ENCODE measurements at regions not wholly inside any gene's neighbourhood (a gene's known extent, or its start where the extent isn't known, plus 50 kb on each side); places are given as distances from the start of the nearest gene placed in this dataset.

DNA sequence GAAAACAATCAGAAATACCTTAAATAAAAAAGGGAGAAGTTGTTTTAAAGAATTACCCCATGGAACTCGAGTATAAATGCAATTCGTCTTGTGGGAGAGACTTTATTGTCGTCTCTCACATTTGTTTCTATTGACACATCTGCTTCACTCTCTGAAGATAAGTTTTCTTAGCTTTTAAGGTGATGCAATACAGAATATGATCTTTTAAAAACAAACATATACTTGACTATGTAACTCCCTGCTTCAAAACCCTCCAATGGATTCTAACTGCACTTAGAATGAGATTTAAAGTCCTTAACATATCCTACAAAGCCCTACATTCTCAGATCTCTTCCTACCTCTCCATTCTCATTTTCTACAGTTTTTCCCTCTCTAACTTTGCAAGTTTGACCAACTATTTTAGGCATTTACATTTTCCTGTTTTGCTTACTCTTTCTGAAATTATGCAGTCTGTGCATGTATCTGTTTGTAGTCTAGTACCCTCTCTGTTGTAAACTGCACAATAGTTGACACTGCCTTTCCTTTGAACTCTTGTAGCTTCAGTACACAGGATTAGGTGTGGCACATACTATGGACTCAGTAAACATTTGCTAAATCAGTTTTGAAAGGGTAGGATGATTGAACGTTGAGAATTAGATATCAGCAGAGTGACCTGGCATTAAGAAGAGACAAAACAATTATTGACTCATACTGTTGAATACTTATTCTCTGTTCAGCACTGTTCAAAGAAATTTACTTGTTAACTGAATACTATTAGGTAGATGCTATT, 59.8 kb downstream of the AGTR2 start (continued):
- TF ChIP-seq, protein P1, sequence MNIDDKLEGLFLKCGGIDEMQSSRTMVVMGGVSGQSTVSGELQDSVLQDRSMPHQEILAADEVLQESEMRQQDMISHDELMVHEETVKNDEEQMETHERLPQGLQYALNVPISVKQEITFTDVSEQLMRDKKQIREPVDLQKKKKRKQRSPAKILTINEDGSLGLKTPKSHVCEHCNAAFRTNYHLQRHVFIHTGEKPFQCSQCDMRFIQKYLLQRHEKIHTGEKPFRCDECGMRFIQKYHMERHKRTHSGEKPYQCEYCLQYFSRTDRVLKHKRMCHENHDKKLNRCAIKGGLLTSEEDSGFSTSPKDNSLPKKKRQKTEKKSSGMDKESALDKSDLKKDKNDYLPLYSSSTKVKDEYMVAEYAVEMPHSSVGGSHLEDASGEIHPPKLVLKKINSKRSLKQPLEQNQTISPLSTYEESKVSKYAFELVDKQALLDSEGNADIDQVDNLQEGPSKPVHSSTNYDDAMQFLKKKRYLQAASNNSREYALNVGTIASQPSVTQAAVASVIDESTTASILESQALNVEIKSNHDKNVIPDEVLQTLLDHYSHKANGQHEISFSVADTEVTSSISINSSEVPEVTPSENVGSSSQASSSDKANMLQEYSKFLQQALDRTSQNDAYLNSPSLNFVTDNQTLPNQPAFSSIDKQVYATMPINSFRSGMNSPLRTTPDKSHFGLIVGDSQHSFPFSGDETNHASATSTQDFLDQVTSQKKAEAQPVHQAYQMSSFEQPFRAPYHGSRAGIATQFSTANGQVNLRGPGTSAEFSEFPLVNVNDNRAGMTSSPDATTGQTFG (tag by site-specific recombination; IDR thresholded peaks at IDR 0.05; ENCODE audit: borderline replicate concordance) = no peak
- no peak for TF ChIP-seq ZNF514 (tag by site-specific recombination; IDR thresholded peaks at IDR 0.05)
- no peak for TF ChIP-seq ZNF133 (tag by site-specific recombination; IDR thresholded peaks at IDR 0.05)
- TF ChIP-seq ZNF24 (tag by site-specific recombination; IDR thresholded peaks at IDR 0.05) = no peak
- TF ChIP-seq ZNF600 (tag by site-specific recombination; IDR thresholded peaks at IDR 0.05) = no peak
- no peak for TF ChIP-seq ZFP41 (tag by site-specific recombination; IDR thresholded peaks at IDR 0.05; ENCODE audit: borderline replicate concordance)
- TF ChIP-seq ZNF426 (tag by site-specific recombination; IDR thresholded peaks at IDR 0.05) = no peak

DNA sequence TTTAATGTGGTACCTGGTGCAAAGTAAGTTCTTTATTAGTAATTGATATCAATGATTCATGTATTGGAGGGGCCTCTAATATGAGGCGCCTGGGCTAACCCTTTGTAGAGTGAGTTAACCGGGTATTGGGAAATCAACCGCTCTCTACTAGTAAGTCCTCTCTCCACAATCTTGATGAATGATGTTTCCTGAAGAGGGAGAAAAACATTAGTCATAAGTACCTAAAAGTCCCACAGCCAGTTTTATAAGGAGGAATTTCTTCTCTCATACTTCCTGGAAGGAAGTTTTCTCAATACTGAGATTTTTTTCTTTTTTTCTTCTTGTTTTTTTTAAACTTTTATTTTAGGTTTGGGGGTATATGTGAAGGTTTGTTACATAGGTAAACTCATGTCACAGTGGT, 62.3 kb downstream of the AGTR2 start:
- Histone ChIP-seq H3K4me3 (ENCODE audit: low read depth, low read length) (no peak overlapping the region), H3K9me3 (ENCODE audit: control insufficient read depth, insufficient read depth, low read depth, low read length) (peaks cover 2% of the 10 kb centered on the region), H3K4me1 (ENCODE audit: control insufficient read depth, insufficient read depth, low read length) (no peaks in the 10 kb centered on the region), H3K36me3 (ENCODE audit: control insufficient read depth in 2 of 2, insufficient read depth in 1 of 2, low read length in 2 of 2) (no peaks in the 10 kb centered on the region), H3K27ac (ENCODE audit: extremely low read depth, low read depth, low read length) (no peak overlapping the region)
- no peak for TF ChIP-seq ZNF560 (tag by site-specific recombination; IDR thresholded peaks at IDR 0.05; ENCODE audit: borderline replicate concordance)
- no peak for TF ChIP-seq ZNF311 (tag by site-specific recombination; IDR thresholded peaks at IDR 0.05; ENCODE audit: borderline replicate concordance)
- TF ChIP-seq ZNF248 (tag by site-specific recombination; IDR thresholded peaks at IDR 0.05) = no peak
- TF ChIP-seq, protein P2, sequence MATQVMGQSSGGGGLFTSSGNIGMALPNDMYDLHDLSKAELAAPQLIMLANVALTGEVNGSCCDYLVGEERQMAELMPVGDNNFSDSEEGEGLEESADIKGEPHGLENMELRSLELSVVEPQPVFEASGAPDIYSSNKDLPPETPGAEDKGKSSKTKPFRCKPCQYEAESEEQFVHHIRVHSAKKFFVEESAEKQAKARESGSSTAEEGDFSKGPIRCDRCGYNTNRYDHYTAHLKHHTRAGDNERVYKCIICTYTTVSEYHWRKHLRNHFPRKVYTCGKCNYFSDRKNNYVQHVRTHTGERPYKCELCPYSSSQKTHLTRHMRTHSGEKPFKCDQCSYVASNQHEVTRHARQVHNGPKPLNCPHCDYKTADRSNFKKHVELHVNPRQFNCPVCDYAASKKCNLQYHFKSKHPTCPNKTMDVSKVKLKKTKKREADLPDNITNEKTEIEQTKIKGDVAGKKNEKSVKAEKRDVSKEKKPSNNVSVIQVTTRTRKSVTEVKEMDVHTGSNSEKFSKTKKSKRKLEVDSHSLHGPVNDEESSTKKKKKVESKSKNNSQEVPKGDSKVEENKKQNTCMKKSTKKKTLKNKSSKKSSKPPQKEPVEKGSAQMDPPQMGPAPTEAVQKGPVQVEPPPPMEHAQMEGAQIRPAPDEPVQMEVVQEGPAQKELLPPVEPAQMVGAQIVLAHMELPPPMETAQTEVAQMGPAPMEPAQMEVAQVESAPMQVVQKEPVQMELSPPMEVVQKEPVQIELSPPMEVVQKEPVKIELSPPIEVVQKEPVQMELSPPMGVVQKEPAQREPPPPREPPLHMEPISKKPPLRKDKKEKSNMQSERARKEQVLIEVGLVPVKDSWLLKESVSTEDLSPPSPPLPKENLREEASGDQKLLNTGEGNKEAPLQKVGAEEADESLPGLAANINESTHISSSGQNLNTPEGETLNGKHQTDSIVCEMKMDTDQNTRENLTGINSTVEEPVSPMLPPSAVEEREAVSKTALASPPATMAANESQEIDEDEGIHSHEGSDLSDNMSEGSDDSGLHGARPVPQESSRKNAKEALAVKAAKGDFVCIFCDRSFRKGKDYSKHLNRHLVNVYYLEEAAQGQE (tag by site-specific recombination; IDR thresholded peaks at IDR 0.05) = no peak
- TF ChIP-seq ZNF558 (tag by site-specific recombination; IDR thresholded peaks at IDR 0.05) = no peak
- no peak for TF ChIP-seq ZNF416 (tag by site-specific recombination; IDR thresholded peaks at IDR 0.05)
- no peak for TF ChIP-seq ZNF623 (tag by site-specific recombination; IDR thresholded peaks at IDR 0.05)
- no peak for TF ChIP-seq ZNF121 (tag by site-specific recombination; IDR thresholded peaks at IDR 0.05)
- TF ChIP-seq, protein P3, sequence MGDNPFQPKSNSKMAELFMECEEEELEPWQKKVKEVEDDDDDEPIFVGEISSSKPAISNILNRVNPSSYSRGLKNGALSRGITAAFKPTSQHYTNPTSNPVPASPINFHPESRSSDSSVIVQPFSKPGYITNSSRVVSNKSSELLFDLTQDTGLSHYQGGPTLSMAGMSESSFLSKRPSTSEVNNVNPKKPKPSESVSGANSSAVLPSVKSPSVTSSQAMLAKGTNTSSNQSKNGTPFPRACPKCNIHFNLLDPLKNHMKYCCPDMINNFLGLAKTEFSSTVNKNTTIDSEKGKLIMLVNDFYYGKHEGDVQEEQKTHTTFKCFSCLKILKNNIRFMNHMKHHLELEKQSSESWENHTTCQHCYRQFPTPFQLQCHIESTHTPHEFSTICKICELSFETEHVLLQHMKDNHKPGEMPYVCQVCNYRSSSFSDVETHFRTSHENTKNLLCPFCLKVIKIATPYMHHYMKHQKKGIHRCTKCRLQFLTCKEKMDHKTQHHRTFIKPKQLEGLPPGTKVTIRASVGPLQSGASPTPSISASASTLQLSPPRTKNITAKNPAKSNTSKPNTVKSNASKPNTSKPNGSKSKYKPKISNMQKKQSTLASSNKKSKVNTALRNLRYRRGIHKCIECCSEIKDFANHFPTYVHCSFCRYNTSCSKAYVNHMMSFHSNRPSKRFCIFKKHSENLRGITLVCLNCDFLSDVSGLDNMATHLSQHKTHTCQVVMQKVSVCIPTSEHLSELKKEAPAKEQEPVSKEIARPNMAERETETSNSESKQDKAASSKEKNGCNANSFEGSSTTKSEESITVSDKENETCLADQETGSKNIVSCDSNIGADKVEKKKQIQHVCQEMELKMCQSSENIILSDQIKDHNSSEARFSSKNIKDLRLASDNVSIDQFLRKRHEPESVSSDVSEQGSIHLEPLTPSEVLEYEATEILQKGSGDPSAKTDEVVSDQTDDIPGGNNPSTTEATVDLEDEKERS (tag by site-specific recombination; IDR thresholded peaks at IDR 0.05) = no peak
- TF ChIP-seq, protein P4, sequence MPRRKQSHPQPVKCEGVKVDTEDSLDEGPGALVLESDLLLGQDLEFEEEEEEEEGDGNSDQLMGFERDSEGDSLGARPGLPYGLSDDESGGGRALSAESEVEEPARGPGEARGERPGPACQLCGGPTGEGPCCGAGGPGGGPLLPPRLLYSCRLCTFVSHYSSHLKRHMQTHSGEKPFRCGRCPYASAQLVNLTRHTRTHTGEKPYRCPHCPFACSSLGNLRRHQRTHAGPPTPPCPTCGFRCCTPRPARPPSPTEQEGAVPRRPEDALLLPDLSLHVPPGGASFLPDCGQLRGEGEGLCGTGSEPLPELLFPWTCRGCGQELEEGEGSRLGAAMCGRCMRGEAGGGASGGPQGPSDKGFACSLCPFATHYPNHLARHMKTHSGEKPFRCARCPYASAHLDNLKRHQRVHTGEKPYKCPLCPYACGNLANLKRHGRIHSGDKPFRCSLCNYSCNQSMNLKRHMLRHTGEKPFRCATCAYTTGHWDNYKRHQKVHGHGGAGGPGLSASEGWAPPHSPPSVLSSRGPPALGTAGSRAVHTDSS (tag by site-specific recombination; IDR thresholded peaks at IDR 0.05) = no peak
- TF ChIP-seq IKZF3 (tag by site-specific recombination; IDR thresholded peaks at IDR 0.05) = no peak
- no peak for TF ChIP-seq GLIS2 (tag by site-specific recombination; IDR thresholded peaks at IDR 0.05)
- no peak for TF ChIP-seq GLI2 (tag by site-specific recombination; IDR thresholded peaks at IDR 0.05; ENCODE audit: borderline replicate concordance, low read depth)
- TF ChIP-seq ZNF670 (tag by site-specific recombination; IDR thresholded peaks at IDR 0.05; ENCODE audit: low read depth) = no peak
- no peak for TF ChIP-seq ZNF501 (tag by site-specific recombination; IDR thresholded peaks at IDR 0.05)
- TF ChIP-seq ZNF114 (tag by site-specific recombination; IDR thresholded peaks at IDR 0.05) = no peak
- no peak for TF ChIP-seq ZSCAN16 (tag by site-specific recombination; IDR thresholded peaks at IDR 0.05)
- TF ChIP-seq TRIM28 (IDR thresholded peaks at IDR 0.05; ENCODE audit: borderline replicate concordance, low read length) = no peak
- TF ChIP-seq ZNF768 (tag by site-specific recombination; IDR thresholded peaks at IDR 0.05) = no peak
- no peak for TF ChIP-seq ZBTB1 (tag by site-specific recombination; IDR thresholded peaks at IDR 0.05)
- ChIA-PET CTCF (no interaction called here), POLR2A (no interaction called here)
